ENCODE measurements at regions not wholly inside any gene's neighbourhood (a gene's known extent, or its start where the extent isn't known, plus 50 kb on each side); places are given as distances from the start of the nearest gene placed in this dataset.

- DNase-seq (no peak), ATAC-seq (ENCODE audit: low FRiP score in 2 of 2) (no peak)
- H3K4me3 ChIP-seq, result no peak overlapping the region
- H3K36me3 ChIP-seq, result no peaks in the 10 kb centered on the region
- H3K27ac ChIP-seq, result no peak overlapping the region
- H3K9me3 ChIP-seq, result no peaks in the 10 kb centered on the region
- TF ChIP-seq EP300 (IDR thresholded peaks at IDR 0.05) (no peak), CTCF (IDR thresholded peaks at IDR 0.05) (no peak), POLR2AphosphoS5 (IDR thresholded peaks at IDR 0.05) (no peak), POLR2A (IDR thresholded peaks at IDR 0.05) (no peak)
- no peaks in the 10 kb centered on the region for H3K4me1 ChIP-seq
- H3K27me3 ChIP-seq, result no peaks in the 10 kb centered on the region
- 78 to 90% methylated on average over 2 of the region's 2 CpGs for WGBS, 2 donors
These were observed 251.7 kb upstream of the IRS2 start for GRCh38 chr13:110037925-110038573.

- H3K4me3 ChIP-seq, result no peak overlapping the region
- TF ChIP-seq CTCF (IDR thresholded peaks at IDR 0.05) (no peak), EP300 (IDR thresholded peaks at IDR 0.05) (no peak), POLR2AphosphoS5 (IDR thresholded peaks at IDR 0.05) (no peak), POLR2A (IDR thresholded peaks at IDR 0.05) (no peak)
- no peaks in the 10 kb centered on the region for H3K9me3 ChIP-seq
- no peak overlapping the region for H3K27ac ChIP-seq
- ATAC-seq (ENCODE audit: low FRiP score in 2 of 2) (no peak), DNase-seq (no peak)
- WGBS, 2 donors, result 82 to 84% methylated on average over 3 of the region's 3 CpGs
- H3K27me3 ChIP-seq, result no peaks in the 10 kb centered on the region
- no peaks in the 10 kb centered on the region for H3K36me3 ChIP-seq
- no peaks in the 10 kb centered on the region for H3K4me1 ChIP-seq
These were observed 249.7 kb upstream of the IRS2 start for GRCh38 chr13:110036060-110036459.

- no peaks in the 10 kb centered on the region for H3K27me3 ChIP-seq
- no peaks in the 10 kb centered on the region for H3K4me1 ChIP-seq
- H3K36me3 ChIP-seq, result no peaks in the 10 kb centered on the region
- no peak overlapping the region for H3K27ac ChIP-seq
- TF ChIP-seq CTCF (IDR thresholded peaks at IDR 0.05) (no peak), POLR2AphosphoS5 (IDR thresholded peaks at IDR 0.05) (no peak), POLR2A (IDR thresholded peaks at IDR 0.05) (no peak), EP300 (IDR thresholded peaks at IDR 0.05) (no peak)
- 75 to 82% methylated on average over 4 of the region's 4 CpGs for WGBS, 2 donors
- ATAC-seq (ENCODE audit: low FRiP score in 2 of 2) (no peak), DNase-seq (no peak)
- H3K9me3 ChIP-seq, result no peaks in the 10 kb centered on the region
- H3K4me3 ChIP-seq, result no peak overlapping the region
These were observed 247.7 kb upstream of the IRS2 start for GRCh38 chr13:110034031-110034549.

GRCh38 chr13:110032969-110033368, 246.6 kb upstream of the IRS2 start:
- no peaks in the 10 kb centered on the region for H3K9me3 ChIP-seq
- no peaks in the 10 kb centered on the region for H3K36me3 ChIP-seq
- no peaks in the 10 kb centered on the region for H3K4me1 ChIP-seq
- TF ChIP-seq EP300 (IDR thresholded peaks at IDR 0.05) (no peak), POLR2A (IDR thresholded peaks at IDR 0.05) (no peak), POLR2AphosphoS5 (IDR thresholded peaks at IDR 0.05) (no peak), CTCF (IDR thresholded peaks at IDR 0.05) (no peak)
- no peak for ATAC-seq (ENCODE audit: low FRiP score in 2 of 2)
- no peak overlapping the region for H3K27ac ChIP-seq
- H3K27me3 ChIP-seq, result no peaks in the 10 kb centered on the region
- H3K4me3 ChIP-seq, result no peak overlapping the region
- WGBS, 2 donors, result 69 to 75% methylated on average over 5 of the region's 5 CpGs
- DNase-seq, result no peak

- H3K9me3 ChIP-seq, result no peaks in the 10 kb centered on the region
- no peak overlapping the region for H3K4me3 ChIP-seq
- H3K36me3 ChIP-seq, result no peaks in the 10 kb centered on the region
- no peak for TF ChIP-seq CTCF (IDR thresholded peaks at IDR 0.05)
- TF ChIP-seq POLR2A (IDR thresholded peaks at IDR 0.05), result no peak
- no peak for TF ChIP-seq POLR2AphosphoS5 (IDR thresholded peaks at IDR 0.05)
- TF ChIP-seq EP300 (IDR thresholded peaks at IDR 0.05), result no peak
- H3K27me3 ChIP-seq, result peaks cover 0 to 4% (median 0%) of the 10 kb centered on the region in 4 donors
- DNase-seq (no peak), ATAC-seq (ENCODE audit: low FRiP score in 2 of 2) (no peak)
- no peaks in the 10 kb centered on the region for H3K4me1 ChIP-seq
- no peak overlapping the region for H3K27ac ChIP-seq
- 71 to 86% methylated on average over 7 of the region's 7 CpGs for WGBS, 2 donors
These were observed 244.1 kb upstream of the IRS2 start for GRCh38 chr13:110030394-110030928.
